Smooth muscle cell of the brain vasculature (primary cell): ENCODE measurements at regions not wholly inside any gene's neighbourhood (a gene's known extent, or its start where the extent isn't known, plus 50 kb on each side); places are given as distances from the start of the nearest gene placed in this dataset.

Experiments used
- DNase-seq: peaks from one replicate; pipeline ENCODE4 v3.0.0-alpha.2; 2012; ENCODE audit warnings: low read depth, low spot score

DNA sequence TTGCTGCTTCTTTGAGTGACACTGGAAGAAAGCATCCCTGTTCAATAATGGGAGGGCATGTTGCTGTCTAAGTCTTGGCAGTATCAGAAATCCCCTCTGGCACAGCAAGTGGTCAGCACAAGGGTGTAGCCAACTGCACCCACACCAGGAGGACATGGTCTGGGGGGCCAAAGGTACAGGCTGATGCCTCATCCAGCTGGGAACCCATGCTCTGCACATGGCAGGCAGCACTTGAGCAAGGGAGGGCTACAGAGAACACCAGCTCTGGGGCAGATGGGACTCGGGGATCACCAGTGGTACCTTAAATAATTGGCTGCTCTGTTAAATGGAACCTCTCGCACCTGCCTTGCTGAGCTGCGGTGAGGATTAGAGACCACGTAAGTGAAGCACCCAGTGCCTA, 265.2 kb downstream of the SYK start:
- no peak for DNase-seq

DNA sequence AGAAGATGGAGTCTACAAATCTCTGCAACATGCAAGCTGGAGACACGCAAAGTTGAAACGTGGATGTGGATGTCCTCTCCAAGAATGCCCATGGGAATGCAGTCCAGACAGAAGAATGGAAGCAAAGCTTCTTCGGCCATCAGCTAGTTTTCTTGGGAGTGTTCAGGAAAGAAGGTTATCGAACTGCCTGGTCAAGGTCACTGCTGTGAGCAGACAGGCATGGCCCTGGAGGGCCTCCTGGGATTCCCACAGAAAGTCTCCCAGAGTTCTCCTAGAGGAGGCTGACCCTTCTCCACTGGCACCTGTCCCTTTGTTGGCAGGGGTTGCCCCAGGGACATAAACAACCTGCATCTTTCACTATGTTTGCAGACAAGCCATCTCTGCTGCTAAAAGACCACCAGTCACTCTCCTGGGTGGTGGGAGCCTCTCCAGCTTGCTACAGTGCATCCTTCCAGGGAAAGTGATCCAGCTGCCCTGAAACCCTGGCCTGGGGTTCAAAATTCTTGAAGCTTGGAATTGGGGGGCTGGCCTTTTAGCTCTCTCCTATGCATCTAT, 265.8 kb downstream of the SYK start:
- no peak for DNase-seq

DNA sequence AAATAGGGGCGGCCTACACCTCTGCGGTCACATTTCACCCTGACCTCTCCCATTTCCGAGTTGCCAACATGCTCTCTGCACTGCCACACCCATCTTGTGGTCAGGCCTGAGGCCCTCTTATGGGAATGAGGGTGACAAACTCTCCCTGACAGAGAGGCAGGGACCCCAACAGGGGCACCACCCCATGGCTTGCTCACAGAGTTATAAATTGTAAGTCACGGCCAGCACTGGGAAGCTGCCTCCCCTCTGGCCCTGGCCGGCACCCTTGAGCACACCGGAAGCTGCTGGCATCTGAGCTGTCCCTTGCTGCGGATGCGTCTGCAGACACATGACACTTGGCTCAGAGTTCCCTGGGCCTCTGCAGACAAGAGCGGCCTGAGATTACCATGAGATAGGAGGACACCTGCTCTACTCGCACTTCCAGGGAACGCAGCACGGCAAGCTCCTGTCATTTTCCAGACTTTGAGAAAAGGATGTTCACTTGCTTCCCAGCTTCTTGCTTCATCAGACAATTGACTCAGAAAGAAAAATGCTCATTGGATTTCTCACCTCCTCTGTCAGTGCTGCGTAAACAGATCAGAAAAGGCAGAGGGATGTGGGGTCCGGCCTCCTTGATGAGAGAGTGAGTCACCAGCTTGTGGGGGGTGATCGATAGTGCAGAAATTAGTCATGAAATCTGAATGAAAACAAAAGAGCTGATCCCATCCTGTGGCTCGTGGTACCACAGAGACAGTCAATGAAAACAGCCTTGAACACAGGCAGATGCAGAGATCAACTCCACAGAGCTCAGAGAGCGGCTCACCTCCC, 269.8 kb downstream of the SYK start:
- DNase-seq, result no peak

DNA sequence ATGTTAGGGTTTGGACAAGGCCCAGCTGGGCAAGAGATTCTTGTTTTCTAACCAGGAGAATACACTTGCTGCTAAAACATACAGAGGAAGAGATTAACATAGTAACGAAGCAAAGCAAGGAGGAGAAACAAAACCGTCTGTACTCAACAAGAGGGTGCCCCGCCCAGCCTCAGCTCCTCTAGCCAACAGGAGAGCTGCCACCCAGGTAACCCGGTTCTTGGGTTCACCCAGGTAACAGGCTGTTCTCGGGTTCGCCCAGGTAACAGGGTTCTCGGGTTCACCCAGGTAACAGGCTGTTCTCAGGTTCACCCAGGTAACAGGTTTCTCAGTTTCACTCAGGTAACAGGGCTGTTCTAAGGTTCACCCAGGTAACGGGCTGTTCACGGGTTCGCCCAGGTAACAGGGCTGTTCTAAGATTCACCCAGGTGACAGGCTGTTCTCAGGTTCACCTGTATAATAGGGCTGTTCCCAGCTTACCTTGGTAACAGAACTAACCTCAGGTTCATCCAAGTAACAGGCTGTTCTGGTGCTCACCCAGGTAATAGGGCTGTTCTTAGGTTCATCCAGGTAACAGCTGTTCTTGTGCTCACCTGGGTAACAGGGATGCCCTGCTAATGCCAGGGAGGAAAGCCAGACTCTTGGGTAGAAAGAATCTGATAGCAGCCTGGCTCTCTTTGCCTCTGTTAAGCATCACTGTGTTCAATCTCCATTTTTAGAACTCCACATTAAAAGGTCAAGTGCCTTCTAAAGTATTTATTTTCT, 271.6 kb downstream of the SYK start:
- DNase-seq, result no peak

DNA sequence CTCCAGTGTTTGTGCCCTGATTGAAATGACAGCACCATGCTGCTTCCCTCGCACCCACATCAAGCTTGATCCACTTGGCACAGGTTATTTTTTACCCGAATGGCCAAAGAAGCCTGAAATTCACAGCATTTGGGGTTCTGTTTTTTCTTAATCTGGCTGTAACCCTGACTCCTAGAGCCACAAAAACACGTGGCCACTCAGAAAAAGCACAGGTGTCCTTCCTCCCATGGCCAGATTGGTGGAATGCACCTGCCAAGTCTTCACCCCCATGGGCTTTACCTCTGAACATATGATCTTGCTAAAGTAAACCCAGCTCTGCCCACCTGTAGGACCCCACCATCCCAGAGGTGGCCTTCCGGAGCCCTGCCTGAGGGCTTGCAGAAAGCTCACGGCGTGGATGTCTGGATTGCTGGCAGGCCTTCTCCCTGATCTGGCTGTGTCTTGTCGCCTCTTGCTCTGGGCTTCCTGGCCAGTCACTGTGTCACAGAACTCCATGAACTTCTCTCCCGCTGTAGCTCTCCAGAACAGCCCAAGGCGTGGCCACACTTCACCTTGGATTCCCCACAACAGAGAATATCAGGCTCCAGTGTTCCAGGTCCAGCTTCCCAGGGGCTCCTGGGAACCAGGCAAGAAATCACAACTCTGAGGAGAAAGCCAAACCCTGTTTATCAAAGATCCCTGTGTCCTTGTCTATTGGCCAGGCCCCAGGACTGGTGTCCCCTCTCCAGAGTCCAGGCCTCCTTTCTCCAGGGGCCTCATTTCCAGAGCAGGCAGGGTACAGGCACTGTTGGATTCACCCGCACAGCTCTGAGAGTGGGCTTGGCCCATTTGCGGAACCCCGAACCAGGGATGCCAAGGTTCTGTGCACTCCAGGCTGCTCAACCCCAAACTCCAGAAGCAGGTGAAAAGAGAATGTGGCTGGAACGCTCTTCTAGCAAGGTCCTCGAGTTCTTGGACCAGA, 272.5 kb downstream of the SYK start:
- DNase-seq, result no peak

DNA sequence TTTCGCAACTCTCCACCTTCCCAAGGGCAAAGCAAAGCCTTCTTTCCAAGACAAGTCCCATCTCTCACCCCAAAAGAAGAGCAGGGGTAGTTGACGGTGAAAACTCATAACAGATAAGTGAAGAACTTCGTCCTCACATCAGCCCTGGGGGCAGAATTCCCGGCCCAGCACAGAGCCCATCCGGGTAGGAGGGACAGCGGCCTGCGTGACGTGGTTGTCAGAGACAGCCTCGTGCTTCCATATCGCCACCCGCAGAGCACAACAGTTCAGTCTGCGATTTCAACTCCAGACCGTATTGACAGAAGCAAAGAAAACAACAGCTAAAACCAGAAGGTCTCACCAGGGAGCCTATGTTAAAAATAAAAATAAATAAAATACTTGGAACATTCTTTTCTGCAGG, 273.2 kb downstream of the SYK start:
- DNase-seq, result peak; percentile 89

DNA sequence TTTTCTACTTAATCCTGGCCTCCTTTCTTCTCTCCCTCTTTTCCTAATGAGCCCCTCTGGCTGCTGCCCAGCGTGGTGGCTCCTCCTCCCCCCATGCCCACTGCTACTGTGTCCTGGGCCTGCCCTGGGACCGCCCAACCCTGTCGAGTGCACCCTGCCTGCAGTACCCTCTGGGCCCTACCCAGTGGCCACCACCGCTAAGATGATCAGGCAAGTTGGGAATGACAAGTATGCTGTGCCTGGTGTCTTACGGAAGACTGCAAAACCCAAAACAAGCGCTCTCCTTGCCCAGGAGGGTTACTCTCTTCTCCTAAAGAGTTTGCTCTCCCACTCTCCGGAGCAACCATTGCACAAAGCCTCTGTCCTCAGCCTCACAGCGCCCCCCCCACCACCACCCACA, 273.7 kb downstream of the SYK start:
- DNase-seq, result no peak

DNA sequence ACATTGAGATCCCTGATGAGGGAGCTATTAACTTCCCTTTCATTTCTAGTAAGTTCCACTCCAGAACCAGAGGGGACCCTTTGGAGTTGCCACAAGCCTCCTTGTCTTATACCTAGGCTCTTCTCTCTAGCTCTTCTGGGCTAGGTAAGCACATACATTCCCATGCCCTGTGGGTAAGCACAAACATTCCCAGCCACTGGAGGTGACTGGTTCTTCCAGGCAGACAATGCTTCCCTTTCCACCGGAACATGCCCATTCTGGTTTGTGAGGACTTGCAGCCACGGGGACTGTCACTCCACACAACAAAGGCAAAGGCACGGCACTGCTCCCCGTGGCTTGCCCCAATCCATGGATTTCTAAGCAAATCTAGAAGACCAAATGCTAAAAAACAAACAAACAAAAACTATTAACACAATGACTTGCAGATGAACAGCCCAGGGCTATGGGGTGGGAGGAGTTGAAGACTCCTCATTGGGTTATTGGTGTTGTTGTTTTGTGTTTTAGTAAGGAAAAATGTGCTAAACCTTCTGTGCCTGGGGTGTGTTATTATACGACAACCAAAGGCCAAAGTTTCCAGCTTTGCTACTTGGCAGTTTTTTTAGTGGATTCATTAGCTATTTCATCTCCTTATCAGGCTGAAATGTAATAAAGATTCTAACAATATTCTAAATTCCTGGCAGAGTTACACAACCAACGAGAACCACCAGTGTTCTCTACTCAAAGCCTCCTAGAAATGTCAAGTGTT, 276.2 kb downstream of the SYK start:
- DNase-seq, result no peak

DNA sequence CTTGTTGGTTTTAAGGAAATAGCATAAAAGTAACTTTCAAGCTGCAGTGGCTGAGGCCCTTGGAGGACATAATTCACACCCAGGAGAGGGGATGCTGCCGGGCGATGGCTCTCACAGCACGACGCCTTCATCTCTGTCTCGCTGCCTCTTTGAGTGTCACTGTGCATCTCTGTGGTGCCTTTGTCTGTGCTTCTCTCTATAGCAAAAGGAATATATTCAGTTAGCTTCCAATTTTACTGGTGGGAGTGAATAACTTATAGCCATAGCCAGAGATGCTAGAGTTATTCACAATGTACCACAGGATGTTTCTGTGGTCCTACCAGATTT, 276.7 kb downstream of the SYK start:
- no peak for DNase-seq

DNA sequence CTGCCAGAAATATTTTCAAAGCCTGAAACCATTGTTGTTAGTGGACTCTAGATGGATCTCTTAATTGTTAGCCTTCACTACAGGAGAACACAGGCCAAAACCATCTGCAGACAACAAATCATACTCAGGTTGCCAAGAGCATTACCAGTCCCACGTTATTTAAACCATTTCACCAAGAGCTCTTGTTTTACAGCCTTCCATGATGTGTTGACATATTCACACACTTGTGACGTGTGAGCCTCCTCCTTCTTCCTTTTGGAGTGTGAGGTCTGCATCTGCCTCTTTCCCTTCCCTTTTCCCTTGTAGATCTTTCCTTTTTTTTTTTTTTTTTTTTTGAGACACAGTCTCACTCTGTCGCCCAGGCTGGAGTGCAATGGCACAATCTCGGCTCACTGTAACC, 279.0 kb downstream of the AUH start:
- DNase-seq, result no peak

DNA sequence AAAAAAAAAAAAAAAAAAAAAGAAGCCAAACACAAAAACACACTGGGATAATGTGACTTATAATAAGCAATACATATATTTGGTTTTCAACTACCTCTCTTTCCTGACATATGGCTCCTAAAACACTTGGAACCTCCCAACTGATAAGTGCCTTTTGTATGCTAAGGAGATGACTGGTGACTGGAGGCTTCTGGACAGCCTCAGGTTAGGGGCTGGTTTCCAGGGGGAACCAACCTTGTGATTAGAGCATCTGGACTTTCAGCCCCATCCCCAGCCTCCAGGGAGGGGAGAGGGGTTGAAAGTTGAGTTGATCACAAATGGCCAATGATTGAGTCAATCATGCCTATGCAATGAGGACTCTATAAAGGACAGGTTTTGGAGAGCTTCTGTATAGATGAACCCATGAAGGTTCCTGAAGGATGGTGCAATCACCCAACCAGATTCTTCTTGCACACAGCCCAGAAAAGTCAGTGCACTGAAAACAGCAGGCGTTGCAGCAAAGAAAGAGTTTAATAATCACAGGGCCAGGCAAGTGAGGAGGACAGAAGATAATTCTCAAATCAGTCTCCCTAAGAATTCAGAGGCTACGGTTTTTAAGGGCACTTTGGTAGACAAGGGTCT, 276.7 kb downstream of the AUH start:
- DNase-seq, result no peak

DNA sequence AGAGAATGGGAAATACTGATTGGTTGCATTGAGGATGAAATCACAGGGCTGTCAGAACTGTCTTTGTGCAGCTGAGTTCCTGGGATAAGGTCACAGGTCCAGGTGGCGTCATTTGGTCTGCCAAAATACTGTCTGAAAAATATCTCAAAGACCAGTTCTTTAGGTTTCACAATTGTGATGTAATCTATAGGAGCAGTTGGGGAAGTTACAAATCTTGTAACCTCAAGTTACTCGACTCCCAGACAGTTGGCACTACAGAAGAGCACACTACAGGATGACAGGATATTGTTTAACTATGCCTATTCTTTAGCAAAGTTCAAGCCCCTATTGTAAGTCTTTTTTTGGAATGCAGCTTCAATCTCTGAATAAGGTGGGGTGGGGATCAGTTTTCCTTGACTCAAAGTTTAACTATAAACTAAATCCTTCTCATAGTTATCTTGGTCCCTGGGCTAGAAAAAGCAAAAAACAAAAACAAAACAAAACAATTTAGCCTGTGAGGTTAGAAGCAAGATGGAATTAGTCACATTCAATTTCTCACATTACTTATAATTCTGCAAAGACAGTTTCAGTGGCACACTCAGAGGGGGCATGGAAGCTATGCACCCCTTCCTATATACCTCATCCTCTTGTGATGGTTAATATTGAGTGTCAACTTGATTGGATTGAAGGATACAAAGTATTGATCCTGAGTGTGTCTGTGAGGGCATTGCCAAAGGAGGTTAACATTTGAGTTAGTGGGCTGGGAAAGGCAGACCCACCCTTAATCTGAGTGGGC, 276.0 kb downstream of the AUH start:
- DNase-seq, result no peak

DNA sequence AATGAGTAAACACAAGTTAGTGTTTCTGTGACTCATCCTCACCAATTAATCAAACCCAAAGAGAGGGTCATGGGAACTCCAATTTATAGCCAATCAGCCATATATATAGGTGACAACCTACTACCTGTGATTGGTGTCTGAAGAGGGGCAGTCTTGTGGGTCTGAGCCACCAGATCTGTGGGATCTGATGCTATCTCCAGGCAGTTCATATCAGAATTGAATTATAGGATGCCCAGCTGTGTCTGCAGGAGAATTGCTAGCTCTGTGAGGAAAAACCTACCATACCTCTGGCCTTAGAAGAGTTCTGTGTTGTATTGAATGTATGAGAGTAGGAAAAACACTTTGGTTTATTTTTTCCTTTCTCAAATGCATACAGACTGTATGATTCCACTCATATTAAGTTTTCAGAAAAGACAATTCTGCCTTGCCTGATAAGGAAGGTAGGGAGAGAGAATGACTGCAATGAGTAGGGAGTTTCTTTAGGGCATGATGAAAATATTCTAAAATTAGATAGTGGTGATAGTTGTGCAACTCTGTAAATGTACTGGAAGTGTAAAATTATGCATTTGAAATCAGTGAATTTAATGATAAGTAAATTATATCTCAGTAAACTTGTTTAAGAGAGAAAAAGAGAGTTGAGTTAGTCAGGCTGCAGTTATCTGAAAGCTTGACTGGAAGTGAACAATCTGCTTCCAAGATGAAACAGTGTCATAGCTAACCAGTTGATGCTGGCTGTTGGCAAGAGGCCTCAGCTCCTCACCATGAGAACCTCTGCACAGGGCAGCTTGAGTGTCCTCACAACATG, 274.9 kb downstream of the AUH start:
- no peak for DNase-seq

DNA sequence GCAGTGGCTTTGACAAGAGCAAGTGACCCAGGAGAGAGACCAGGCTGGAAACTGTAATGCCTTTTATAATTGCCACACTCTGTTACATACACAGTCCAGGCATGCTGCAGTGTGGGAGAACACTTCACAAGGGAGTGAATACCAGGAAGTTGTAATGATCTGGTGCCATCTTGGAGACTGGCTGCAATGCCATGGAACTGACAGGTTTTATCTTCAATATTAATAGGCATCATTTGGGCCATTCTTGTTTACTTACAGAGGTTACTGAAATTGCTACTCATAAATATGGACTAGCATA, 274.3 kb downstream of the AUH start:
- DNase-seq, result no peak

DNA sequence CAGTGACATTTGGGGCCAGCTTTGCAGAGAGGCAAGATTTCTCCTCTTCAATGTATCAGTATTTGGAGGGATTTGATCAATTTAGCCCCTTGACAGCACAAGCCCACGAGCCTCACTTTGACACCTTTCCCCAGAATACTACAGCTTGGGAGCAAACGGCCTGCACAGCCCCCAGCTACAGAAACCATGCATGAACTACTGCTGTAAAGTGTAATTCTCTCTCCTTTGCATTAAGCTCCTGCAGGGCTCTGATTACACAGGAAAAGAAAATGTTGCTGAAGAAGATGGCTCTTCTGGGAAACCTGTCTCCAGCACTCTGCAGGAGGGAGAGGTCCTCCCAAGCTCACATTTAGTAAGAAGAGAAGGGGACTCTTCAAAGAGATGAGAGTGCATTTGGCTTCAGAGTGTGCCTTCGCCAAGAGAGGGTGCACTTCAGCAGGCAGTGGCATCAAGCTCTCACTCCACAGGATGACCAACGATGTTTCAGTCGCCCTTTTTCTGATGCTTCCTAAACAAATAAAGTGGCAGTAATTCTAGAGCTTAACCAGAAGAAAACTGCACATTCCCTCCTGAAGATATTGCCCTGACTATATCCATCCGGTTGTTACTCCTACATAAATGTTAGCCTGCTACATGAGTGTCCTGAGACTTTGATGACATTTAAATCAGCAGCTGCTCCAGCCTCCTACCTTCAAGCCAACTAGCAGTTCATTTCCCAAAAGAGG, 272.2 kb downstream of the AUH start:
- peak; percentile 47 for DNase-seq

DNA sequence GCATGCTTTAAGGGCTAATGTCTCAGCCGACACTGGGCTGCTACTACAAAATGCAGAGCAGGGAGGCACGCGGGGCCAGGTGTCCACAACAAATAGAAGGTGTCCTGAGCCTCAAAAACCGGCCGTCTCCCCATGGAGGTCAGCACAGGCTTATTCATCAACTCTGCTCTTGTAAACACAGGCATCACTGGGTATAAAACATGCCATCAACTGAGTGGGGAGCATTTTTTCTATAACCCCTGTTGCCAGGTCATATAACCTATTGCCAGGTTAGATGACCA, 271.6 kb downstream of the AUH start:
- no peak for DNase-seq

DNA sequence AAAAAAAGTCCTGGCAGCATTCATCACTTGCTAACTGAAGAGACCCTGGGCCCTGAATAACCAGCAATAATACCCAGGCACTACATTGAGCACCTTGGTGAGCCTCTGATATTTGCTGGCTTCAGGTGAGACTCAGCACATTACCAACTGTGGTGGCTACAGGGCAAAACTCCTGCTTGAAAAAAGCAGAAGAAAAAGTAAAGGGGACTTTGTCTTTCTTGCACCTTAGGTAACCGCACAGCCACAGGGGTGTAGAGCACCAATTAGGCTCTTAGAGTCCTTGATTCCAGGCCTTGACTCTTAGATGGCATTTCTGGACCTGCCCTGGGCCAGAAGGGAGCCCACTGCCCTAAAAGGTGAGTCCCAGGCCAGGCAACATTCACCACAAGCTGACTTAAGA, 269.5 kb downstream of the AUH start:
- DNase-seq, result no peak

DNA sequence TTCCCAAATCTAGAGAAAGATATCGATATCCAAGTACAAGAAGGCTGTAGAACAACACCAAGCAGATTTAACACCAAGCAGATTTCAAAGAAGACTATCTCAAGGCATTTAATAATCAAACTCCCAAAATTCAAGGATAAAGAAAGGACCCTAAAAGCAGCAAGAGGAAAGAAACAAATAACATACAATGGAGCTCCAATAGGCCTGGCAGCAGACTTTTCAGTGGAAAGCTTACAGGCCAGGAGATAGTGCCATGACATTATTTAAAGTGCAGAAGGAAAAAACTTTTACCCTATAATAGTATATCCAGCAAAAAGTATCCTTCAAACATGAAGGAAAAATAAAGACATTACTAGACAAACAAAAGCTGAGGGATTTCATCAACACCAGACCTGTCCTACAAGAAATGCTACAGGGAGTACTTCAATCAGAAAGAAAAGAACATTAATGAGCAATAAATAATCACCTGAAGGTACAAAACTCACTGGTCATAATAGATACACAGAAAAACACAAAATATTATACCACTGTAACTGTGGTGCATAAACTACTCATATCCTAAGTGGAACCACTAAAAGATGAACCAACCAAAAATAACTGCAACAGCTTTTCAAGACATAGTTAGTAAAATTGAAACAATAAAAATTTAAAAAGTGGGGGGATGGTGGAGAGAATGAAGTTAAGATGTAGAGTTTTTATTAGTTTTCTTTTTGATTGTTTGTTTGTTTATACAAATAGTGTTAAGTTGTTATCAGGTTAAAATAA, 267.2 kb downstream of the AUH start:
- DNase-seq, result no peak
